PC-3 (cell line): ENCODE measurements at regions not wholly inside any gene's neighbourhood (a gene's known extent, or its start where the extent isn't known, plus 50 kb on each side); places are given as distances from the start of the nearest gene placed in this dataset.

ENCODE experiments used
- EZH2 ChIP-seq: fragments of 300-600 bp; sonication (generic); IDR thresholded peaks from one replicate; pipeline ENCODE4 v1.6.1; 2017; ENCODE audit warnings: antibody characterized with exemption, mild to moderate bottlenecking, low read length; ENCODE audit not compliant: unreplicated experiment
- EZH2phosphoT487 ChIP-seq: fragments of 300-600 bp; sonication (generic); IDR thresholded peaks from 2 replicates; pipeline ENCODE4 v1.6.1; 2018; ENCODE audit warnings: mild to moderate bottlenecking, antibody characterized with exemption, low read length, borderline replicate concordance
- TF ChIP-seq, protein P1 (sequence below): fragments of 300-600 bp; sonication (generic); conservative IDR thresholded peaks from 2 replicates; pipeline ENCODE4 v1.5.1; 2017; ENCODE audit warnings: antibody characterized with exemption, low read depth, mild to moderate bottlenecking, low read length

DNA sequence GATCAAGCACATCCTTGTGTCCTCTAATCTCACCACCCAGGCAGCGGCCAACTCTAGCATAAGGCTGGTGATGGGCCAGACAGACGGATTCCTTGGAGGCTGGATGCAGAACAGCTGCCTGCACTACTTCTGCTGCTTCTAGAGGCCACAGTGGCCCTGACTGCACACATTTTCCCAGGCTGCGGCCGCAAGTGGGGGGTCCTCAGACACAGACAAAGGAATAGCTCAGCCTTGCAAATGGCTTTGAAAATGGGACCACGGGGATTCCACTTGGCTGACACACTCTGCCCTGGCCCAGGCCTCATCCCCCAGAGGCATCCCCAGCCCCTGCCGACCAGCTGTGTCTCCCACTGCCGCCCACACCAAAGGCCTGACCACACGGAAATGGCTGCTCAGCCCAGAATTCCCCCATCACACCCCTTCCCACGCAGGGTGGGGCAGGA, 540.8 kb downstream of the BNC2 start:
- TF ChIP-seq, protein P1, sequence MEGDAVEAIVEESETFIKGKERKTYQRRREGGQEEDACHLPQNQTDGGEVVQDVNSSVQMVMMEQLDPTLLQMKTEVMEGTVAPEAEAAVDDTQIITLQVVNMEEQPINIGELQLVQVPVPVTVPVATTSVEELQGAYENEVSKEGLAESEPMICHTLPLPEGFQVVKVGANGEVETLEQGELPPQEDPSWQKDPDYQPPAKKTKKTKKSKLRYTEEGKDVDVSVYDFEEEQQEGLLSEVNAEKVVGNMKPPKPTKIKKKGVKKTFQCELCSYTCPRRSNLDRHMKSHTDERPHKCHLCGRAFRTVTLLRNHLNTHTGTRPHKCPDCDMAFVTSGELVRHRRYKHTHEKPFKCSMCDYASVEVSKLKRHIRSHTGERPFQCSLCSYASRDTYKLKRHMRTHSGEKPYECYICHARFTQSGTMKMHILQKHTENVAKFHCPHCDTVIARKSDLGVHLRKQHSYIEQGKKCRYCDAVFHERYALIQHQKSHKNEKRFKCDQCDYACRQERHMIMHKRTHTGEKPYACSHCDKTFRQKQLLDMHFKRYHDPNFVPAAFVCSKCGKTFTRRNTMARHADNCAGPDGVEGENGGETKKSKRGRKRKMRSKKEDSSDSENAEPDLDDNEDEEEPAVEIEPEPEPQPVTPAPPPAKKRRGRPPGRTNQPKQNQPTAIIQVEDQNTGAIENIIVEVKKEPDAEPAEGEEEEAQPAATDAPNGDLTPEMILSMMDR, result no peak
- TF ChIP-seq EZH2 (no peak), EZH2phosphoT487 (no peak)
